ENCODE measurements at regions not wholly inside any gene's neighbourhood (a gene's known extent, or its start where the extent isn't known, plus 50 kb on each side); places are given as distances from the start of the nearest gene placed in this dataset.

GRCh38 chr13:44730851-44731250 lies 154.7 kb upstream of the TSC22D1 start:
- peaks cover 4 to 32% of the 10 kb centered on the region in 2 experiments for H3K4me1 ChIP-seq (ENCODE audit: control insufficient read depth in 1 of 2, insufficient read depth in 2 of 2, low read length in 2 of 2)
- RAD21 ChIA-PET (ENCODE audit: low non-redundant PET in 1 of 2, low total read pairs in 2 of 2, uncharacterized antibody in 2 of 2, unreplicated experiment in 2 of 2) = interaction anchor here in 1 of 2 experiments (0.7 kb wide), 1 partner anchor 153 kb away, joined by 3 read pairs; no protein-coding TSS in a partner anchor
- TF ChIP-seq SP1 (IDR thresholded peaks at IDR 0.05; ENCODE audit: low read depth) (no peak), CTCF (IDR thresholded peaks at IDR 0.05 in 2 of 3, conservative IDR thresholded peaks at IDR 0.05 in 1 of 3; ENCODE audit: borderline replicate concordance in 1 of 3, insufficient read depth in 1 of 3, low read depth in 2 of 3, low read length in 2 of 3) (no peak), CEBPB (IDR thresholded peaks at IDR 0.05; ENCODE audit: low read depth) (no peak), ZNF274 (IDR thresholded peaks at IDR 0.05; ENCODE audit: low read depth, low read length) (no peak), ZFX (IDR thresholded peaks at IDR 0.05) (no peak), TCF7L2 (IDR thresholded peaks at IDR 0.05; ENCODE audit: borderline replicate concordance, extremely low read depth, insufficient read depth, insufficient read length) (no peak), EGR1 (IDR thresholded peaks at IDR 0.05; ENCODE audit: low read depth) (no peak), POLR2A (IDR thresholded peaks at IDR 0.05; ENCODE audit: borderline replicate concordance, extremely low read depth, insufficient read depth, insufficient read length) (no peak), YY1 (IDR thresholded peaks at IDR 0.05; ENCODE audit: extremely low read depth, insufficient replicate concordance, low read depth, low read length) (no peak), FOSL1 (IDR thresholded peaks at IDR 0.05; ENCODE audit: low read depth) (no peak), EZH2phosphoT487 (IDR thresholded peaks at IDR 0.05; ENCODE audit: borderline replicate concordance) (no peak), REST (IDR thresholded peaks at IDR 0.05; ENCODE audit: low read depth) (no peak), SIN3A (IDR thresholded peaks at IDR 0.05; ENCODE audit: low read depth) (no peak), RAD21 (IDR thresholded peaks at IDR 0.05; ENCODE audit: low read depth) (no peak), POLR2AphosphoS5 (IDR thresholded peaks at IDR 0.05; ENCODE audit: low read depth, low read length) (no peak), JUND (IDR thresholded peaks at IDR 0.05) (no peak)
- TF ChIP-seq, protein P1, sequence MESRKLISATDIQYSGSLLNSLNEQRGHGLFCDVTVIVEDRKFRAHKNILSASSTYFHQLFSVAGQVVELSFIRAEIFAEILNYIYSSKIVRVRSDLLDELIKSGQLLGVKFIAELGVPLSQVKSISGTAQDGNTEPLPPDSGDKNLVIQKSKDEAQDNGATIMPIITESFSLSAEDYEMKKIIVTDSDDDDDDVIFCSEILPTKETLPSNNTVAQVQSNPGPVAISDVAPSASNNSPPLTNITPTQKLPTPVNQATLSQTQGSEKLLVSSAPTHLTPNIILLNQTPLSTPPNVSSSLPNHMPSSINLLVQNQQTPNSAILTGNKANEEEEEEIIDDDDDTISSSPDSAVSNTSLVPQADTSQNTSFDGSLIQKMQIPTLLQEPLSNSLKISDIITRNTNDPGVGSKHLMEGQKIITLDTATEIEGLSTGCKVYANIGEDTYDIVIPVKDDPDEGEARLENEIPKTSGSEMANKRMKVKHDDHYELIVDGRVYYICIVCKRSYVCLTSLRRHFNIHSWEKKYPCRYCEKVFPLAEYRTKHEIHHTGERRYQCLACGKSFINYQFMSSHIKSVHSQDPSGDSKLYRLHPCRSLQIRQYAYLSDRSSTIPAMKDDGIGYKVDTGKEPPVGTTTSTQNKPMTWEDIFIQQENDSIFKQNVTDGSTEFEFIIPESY (IDR thresholded peaks at IDR 0.05; ENCODE audit: extremely low read depth, insufficient replicate concordance, low read length) = no peak
- TF ChIP-seq, protein P2, sequence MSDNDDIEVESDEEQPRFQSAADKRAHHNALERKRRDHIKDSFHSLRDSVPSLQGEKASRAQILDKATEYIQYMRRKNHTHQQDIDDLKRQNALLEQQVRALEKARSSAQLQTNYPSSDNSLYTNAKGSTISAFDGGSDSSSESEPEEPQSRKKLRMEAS (IDR thresholded peaks at IDR 0.05) = no peak
- DNase-seq (ENCODE audit: low read depth, low spot score) = no peak
- H3K4me3 ChIP-seq (replicated peaks in 1 of 2; ENCODE audit: low read depth in 1 of 2, low read length in 2 of 2) = no peak overlapping the region
- CTCF ChIA-PET = interaction anchor here (1.4 kb wide), 1 partner anchor 8 kb away, joined by 4 read pairs; no protein-coding TSS in a partner anchor
- no peak overlapping the region for H3K27ac ChIP-seq (ENCODE audit: low read depth, low read length)
- no peaks in the 10 kb centered on the region for H3K27me3 ChIP-seq (ENCODE audit: insufficient read depth, low read length)
- H3K79me2 ChIP-seq (ENCODE audit: insufficient read depth, low read length) = no peaks in the 10 kb centered on the region
- no peaks in the 10 kb centered on the region for H3K9me3 ChIP-seq (ENCODE audit: control insufficient read depth in 1 of 2, insufficient read depth in 1 of 2, low read depth in 1 of 2, low read length in 2 of 2)
- H2AFZ ChIP-seq (ENCODE audit: low read depth, low read length, poor library complexity, severe bottlenecking) = no peak overlapping the region
- no peaks in the 10 kb centered on the region for H4K20me1 ChIP-seq (ENCODE audit: insufficient read depth)
- POLR2A ChIA-PET = no interaction called here
- no peak overlapping the region for H3K9ac ChIP-seq (ENCODE audit: low read length)
- no TSS peak for BruUV-seq (replicated peaks)
- H3K9me2 ChIP-seq (ENCODE audit: insufficient read depth) = no peaks in the 10 kb centered on the region
- intact Hi-C loops (cut with micrococcal nuclease) = no loop called here
- H3K4me2 ChIP-seq (ENCODE audit: low read length) = no peak overlapping the region
- ATAC-seq = no peak
- no peaks in the 10 kb centered on the region for H3K36me3 ChIP-seq (ENCODE audit: control insufficient read depth in 1 of 2, insufficient read depth in 2 of 2, low read length in 2 of 2)

Data from HCT116 (cell line).